ENCODE measurements at regions not wholly inside any gene's neighbourhood (a gene's known extent, or its start where the extent isn't known, plus 50 kb on each side); places are given as distances from the start of the nearest gene placed in this dataset.

DNA sequence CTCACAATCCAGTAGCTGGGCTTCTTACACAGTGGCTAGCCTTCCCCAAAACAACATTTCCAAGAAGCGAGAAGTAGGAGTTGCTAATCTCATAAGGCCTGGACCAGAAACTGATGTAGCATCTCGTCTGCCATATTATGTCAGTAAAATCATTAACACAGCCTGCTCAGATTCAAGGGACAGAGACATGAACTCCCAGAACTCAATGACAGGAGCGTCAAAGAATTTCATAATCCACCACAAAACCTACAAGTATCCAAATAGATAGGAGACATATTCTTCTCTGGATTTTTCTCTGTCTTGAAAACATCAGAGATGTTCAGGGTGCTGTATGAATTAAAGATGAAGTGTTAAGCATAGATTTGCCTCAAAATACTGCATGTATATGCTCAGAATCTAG, 457.6 kb upstream of the ACTBL2 start:
- TF ChIP-seq EZH2 (IDR thresholded peaks at IDR 0.05; ENCODE audit: borderline replicate concordance, low read length): no peak
- TF ChIP-seq, protein P1, sequence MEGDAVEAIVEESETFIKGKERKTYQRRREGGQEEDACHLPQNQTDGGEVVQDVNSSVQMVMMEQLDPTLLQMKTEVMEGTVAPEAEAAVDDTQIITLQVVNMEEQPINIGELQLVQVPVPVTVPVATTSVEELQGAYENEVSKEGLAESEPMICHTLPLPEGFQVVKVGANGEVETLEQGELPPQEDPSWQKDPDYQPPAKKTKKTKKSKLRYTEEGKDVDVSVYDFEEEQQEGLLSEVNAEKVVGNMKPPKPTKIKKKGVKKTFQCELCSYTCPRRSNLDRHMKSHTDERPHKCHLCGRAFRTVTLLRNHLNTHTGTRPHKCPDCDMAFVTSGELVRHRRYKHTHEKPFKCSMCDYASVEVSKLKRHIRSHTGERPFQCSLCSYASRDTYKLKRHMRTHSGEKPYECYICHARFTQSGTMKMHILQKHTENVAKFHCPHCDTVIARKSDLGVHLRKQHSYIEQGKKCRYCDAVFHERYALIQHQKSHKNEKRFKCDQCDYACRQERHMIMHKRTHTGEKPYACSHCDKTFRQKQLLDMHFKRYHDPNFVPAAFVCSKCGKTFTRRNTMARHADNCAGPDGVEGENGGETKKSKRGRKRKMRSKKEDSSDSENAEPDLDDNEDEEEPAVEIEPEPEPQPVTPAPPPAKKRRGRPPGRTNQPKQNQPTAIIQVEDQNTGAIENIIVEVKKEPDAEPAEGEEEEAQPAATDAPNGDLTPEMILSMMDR (IDR thresholded peaks at IDR 0.05; ENCODE audit: low read length): no peak
- no peaks in the 10 kb centered on the region for H3F3A ChIP-seq (ENCODE audit: insufficient read depth, low read length)
- H3K79me2 ChIP-seq (ENCODE audit: insufficient read depth, low read length): no peaks in the 10 kb centered on the region
- no peaks in the 10 kb centered on the region for H3K9me2 ChIP-seq (ENCODE audit: low read depth, low read length)
- no peak overlapping the region for H3K4me2 ChIP-seq (ENCODE audit: low read length)
- H4K20me1 ChIP-seq (ENCODE audit: insufficient read depth, low read length): no peaks in the 10 kb centered on the region
- no peaks in the 10 kb centered on the region for H3K27me3 ChIP-seq (ENCODE audit: insufficient read depth, low read length)
- H3K4me1 ChIP-seq (ENCODE audit: insufficient read depth, low read length, severe bottlenecking): no peaks in the 10 kb centered on the region
- no peak overlapping the region for H2AFZ ChIP-seq (ENCODE audit: low read length)
- no peak overlapping the region for H3K9ac ChIP-seq (ENCODE audit: low read length)
- H3K4me3 ChIP-seq (ENCODE audit: low read depth, low read length, poor library complexity, severe bottlenecking): no peak overlapping the region
- no peaks in the 10 kb centered on the region for H3K36me3 ChIP-seq (ENCODE audit: insufficient read depth, low read length)
- no peak overlapping the region for H3K27ac ChIP-seq (ENCODE audit: low read depth, low read length, poor library complexity, severe bottlenecking)
- H3K9me3 ChIP-seq (ENCODE audit: low read length): no peaks in the 10 kb centered on the region

DNA sequence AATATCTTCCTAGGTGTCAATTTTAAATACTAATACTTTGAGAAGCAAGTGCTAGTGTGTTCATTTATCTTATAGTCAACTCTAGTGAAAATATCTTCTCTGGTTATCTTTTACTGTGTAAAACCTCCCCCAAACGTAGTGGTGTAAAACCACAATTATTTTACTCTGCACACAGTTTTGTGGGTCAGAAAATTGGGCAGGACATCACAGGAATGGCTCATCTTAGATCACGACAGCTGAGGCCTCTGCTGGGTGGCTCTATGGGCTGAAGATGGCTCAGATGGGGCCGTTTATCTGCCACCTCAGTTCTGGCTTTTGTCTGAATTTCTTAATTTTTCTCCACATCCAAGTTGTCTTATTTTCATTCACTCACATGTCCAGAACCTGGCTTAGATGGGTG, 457.2 kb upstream of the ACTBL2 start:
- H3K27me3 ChIP-seq (ENCODE audit: insufficient read depth, low read length): no peaks in the 10 kb centered on the region
- no peaks in the 10 kb centered on the region for H3K4me1 ChIP-seq (ENCODE audit: insufficient read depth, low read length, severe bottlenecking)
- no peak overlapping the region for H3K4me3 ChIP-seq (ENCODE audit: low read depth, low read length, poor library complexity, severe bottlenecking)
- H4K20me1 ChIP-seq (ENCODE audit: insufficient read depth, low read length): no peaks in the 10 kb centered on the region
- H3K27ac ChIP-seq (ENCODE audit: low read depth, low read length, poor library complexity, severe bottlenecking): no peak overlapping the region
- H3K36me3 ChIP-seq (ENCODE audit: insufficient read depth, low read length): no peaks in the 10 kb centered on the region
- H3K79me2 ChIP-seq (ENCODE audit: insufficient read depth, low read length): no peaks in the 10 kb centered on the region
- H3K9me2 ChIP-seq (ENCODE audit: low read depth, low read length): no peaks in the 10 kb centered on the region
- H3K9me3 ChIP-seq (ENCODE audit: low read length): no peaks in the 10 kb centered on the region
- H3F3A ChIP-seq (ENCODE audit: insufficient read depth, low read length): no peaks in the 10 kb centered on the region
- no peak overlapping the region for H3K9ac ChIP-seq (ENCODE audit: low read length)
- TF ChIP-seq EZH2 (IDR thresholded peaks at IDR 0.05; ENCODE audit: borderline replicate concordance, low read length): no peak
- TF ChIP-seq, protein P1 (IDR thresholded peaks at IDR 0.05; ENCODE audit: low read length): no peak
- H3K4me2 ChIP-seq (ENCODE audit: low read length): no peak overlapping the region
- no peak overlapping the region for H2AFZ ChIP-seq (ENCODE audit: low read length)

DNA sequence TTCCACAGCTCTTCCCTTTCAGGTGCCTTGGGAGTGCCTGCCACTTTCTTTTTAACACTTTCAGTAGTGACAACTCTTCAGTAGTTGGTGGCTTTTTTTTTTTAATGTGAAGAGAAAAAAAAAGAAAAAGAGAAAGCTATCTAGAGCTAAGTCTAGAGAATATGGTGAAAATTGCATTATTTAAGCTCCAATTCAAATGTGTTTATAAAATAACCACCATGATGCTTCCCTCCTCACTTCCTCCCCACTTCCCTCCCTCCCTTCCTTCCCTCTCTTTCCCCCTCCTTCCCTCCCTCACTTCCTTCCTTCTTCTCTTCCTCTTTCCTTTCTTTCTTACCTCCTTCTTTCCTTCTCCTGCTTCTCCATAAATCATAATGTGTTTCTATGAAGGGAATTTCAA, 456.7 kb upstream of the ACTBL2 start:
- no peak overlapping the region for H2AFZ ChIP-seq (ENCODE audit: low read length)
- H3K27ac ChIP-seq (ENCODE audit: low read depth, low read length, poor library complexity, severe bottlenecking): no peak overlapping the region
- no peaks in the 10 kb centered on the region for H3K36me3 ChIP-seq (ENCODE audit: insufficient read depth, low read length)
- no peaks in the 10 kb centered on the region for H4K20me1 ChIP-seq (ENCODE audit: insufficient read depth, low read length)
- no peaks in the 10 kb centered on the region for H3K9me3 ChIP-seq (ENCODE audit: low read length)
- H3K4me3 ChIP-seq (ENCODE audit: low read depth, low read length, poor library complexity, severe bottlenecking): no peak overlapping the region
- H3K9ac ChIP-seq (ENCODE audit: low read length): no peak overlapping the region
- no peaks in the 10 kb centered on the region for H3K27me3 ChIP-seq (ENCODE audit: insufficient read depth, low read length)
- H3F3A ChIP-seq (ENCODE audit: insufficient read depth, low read length): no peaks in the 10 kb centered on the region
- H3K4me1 ChIP-seq (ENCODE audit: insufficient read depth, low read length, severe bottlenecking): no peaks in the 10 kb centered on the region
- H3K9me2 ChIP-seq (ENCODE audit: low read depth, low read length): no peaks in the 10 kb centered on the region
- TF ChIP-seq, protein P1 (IDR thresholded peaks at IDR 0.05; ENCODE audit: low read length): no peak
- no peak for TF ChIP-seq EZH2 (IDR thresholded peaks at IDR 0.05; ENCODE audit: borderline replicate concordance, low read length)
- H3K4me2 ChIP-seq (ENCODE audit: low read length): no peak overlapping the region
- H3K79me2 ChIP-seq (ENCODE audit: insufficient read depth, low read length): no peaks in the 10 kb centered on the region
